GM19025 (cell line): ENCODE measurements at regions not wholly inside any gene's neighbourhood (a gene's known extent, or its start where the extent isn't known, plus 50 kb on each side); places are given as distances from the start of the nearest gene placed in this dataset.

ENCODE experiments used
- ATAC-seq: cut with Tn5 transposase; IDR thresholded peaks from one replicate; pipeline ENCODE4 v1.9.1; 2021; ENCODE audit warnings: mild to moderate bottlenecking, low read depth, moderate library complexity; ENCODE audit not compliant: unreplicated experiment

DNA sequence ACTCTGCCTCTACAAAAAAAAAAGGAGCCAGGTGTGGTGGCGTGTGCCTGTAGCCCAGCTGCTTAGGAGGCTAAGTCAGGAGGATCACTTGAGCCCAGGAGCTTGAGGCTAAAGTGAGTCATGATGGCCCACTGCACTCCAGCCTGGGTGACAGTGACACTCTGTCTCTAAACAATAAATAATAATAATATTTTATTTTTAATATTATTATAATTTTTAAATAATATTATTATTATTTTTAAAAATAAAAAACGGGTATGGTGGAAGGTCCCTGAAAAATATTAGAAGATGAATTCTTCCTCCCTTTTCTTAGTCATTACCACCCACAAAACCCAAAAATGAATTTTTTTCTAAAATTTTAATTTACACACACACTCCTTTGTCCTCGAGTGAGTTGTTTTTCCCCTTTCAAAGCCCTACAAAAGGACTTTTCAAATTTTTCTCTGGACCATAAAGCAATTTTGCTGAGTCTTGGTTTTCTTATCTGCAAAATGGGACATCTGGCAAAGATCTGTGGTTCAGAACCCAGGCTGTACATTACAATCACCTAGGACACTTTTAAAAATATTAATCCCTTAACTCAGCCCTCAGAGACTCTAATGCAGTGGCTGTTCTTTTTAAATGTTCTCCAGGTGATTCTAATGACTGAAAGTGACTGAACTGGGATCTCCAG lies 174.0 kb upstream of the NEBL start:
- ATAC-seq: no peak

DNA sequence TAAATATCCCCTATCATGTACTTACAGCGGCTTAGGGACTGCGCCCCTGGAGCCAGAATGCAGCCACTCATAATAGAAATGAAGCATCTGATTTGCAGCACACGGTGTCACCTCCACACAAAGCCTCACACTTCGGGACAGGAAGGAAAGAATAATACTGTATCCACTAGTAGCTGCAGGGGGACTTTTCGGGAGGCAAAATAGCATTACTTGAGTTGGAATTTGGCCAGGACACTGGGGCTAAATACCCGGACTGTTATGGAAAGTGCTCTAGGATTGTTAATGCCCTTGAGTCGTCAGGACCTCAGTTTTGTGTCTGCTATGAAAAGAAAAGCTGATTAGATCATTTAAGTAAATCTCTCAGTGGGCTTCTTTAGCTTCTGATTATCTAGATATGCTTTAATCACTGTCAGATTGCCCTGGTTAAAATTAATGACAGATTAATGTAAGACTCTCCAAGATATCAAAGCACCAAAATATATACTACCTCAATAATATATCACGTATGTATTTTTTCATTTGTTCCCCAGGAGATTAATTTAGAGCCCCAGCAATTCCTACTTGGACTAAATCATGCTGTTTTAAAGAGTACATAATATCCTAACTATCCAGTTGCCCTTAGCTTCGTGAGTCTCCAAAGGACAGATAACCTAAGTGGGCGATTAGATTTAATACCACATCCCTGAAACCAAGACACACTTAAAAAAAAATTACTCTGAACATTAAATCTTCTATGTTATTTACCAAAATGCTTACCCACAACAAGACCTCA lies 173.0 kb upstream of the NEBL start:
- no peak for ATAC-seq

DNA sequence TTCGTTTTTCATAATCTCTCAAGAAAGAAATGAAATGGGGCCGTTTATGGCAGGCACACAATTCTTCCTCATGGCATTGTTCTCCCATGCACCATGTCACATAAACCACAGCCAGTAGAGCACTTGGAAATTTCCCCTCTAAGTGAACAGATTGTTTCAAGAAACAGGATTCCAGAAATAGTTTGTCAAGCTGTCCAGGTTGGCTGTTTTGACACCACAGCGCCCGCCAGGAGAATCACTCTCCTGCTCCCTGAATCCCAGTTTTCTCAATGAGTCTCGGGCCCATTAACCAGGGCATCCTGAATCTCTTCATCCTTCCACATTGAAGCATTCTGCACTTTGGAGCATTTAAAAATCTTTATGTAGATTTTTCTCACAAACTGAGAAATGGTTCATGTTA lies 172.2 kb upstream of the NEBL start:
- ATAC-seq: no peak

DNA sequence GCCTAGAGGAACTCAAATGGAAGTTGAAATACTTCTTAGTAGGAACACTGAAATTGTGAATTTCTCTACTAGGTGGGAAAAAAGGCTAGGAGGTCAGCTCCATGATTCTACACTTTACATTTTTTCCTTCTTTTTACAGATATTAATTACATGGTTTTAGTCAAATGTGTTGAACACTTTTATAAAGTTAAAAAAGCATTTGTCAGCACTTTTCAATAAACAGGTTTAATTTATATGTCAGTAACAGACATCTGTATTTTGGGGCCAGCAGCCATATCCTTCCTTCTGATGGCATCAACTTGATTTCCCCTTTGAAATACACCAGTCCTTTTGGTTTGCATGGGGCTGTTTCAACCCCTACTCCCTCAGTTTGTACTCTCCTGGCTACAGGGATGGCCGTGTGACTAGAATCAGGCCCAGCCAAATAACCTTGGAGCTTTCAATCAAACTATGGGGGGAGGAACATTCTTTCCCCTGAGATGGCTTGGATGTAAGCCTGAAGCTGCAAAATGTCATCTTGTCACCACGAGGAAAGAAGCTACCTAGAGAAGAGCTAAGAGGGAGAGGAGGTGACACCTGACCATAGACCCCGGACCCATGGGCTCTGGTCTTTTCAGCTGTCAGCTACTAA lies 171.0 kb upstream of the NEBL start:
- ATAC-seq: no peak

GRCh38 chr10:21065621-21066248 lies 168.6 kb upstream of the NEBL start:
- no peak for ATAC-seq

DNA sequence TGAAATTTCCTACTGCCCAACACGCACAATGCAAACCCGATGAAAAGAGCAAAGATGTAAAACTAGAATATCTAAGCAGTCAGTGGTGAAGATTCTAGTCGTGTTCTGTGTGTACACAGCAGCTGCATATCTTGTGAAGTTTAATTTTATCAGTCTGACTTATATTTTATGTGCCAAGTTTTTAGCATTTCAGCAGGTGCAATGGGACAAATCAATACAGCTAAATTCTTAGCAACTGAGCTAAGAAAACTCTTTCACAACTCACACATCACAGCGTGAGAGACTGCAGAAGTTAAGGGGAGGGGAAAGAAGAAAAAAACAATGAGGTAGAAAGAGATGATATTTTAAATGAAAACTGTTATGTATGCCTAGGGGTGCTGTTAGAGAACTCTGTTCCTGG lies 164.9 kb upstream of the NEBL start:
- ATAC-seq: no peak

GRCh38 chr10:21061184-21061583 lies 164.1 kb upstream of the NEBL start:
- ATAC-seq: no peak

DNA sequence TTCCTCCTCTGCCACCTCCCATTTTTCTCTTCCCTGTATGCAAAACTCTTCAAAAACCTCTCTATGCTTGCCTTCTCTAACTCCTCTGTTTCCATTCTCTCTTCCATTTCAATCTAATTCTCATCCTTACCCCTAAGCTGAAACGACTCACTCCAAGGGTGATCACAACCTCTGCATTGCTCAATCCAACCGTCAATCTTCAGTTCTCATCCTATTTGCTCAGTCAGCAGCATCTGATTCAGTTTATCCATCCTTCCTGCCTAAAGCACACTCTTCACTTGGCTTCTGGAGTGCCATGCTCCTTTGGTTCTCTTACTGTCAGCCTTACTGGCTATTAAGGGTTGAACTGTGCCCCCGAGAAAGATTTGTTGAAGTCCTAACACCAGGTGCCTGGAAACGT lies 163.5 kb upstream of the NEBL start:
- ATAC-seq: no peak

- no peak for ATAC-seq
These were observed 160.9 kb upstream of the NEBL start for GRCh38 chr10:21057989-21058388.

GRCh38 chr10:21057436-21057835 lies 160.3 kb upstream of the NEBL start:
- no peak for ATAC-seq

DNA sequence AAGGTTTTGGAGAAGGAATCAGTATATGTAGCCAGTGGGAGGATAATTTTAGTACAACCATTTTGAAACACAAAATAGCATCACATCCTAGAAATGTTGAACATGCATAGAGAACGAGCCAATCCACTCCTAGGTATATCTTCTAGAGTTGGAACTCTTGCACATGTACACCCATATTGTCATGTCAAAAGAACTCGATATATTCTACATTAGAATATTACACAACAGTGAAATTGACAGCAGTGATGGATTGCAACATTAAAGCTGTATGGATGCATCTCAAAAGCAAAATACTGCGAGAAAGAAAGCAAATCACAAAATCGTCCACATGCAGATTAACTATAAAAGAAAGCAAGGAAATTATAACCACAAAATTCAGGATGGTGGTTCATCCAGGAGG lies 159.3 kb upstream of the NEBL start:
- no peak for ATAC-seq

GRCh38 chr10:21055339-21056135 lies 158.4 kb upstream of the NEBL start:
- ATAC-seq: no peak

DNA sequence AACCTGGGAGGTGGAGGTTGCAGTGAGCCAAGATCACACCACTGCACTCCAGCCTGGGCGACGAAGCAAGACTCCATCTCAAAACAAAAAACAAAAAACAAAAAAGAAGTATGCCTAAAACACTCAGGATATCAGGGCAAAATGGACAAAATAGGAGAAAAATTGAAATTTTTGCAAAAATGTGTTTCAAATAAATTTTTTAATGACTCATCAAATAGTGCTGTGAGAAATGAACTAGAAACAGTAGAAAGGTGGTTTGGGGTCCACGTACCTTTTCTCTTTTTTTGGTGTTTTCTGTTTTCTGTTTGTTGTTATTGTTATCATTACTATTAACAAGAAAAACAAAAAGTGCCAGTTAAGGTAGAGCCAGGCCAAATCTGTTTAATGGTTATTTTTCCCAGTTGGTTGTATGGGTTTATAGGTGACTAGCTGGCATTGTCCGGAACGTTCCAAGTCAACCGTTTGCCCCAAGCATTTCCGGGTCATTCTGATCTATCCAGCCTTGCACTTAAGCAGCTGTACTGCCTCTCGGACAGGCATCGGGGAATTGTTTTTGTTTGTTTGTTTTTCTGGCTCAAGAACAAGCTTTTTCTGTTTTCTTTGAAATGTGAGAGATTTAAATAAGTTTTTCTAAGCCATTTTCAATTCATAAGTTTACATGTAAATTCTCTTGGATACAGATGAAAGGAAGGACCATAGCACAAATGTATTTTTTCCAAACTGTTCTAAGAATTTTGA lies 157.0 kb upstream of the NEBL start:
- no peak for ATAC-seq

GRCh38 chr10:21052709-21053104 lies 155.6 kb upstream of the NEBL start:
- no peak for ATAC-seq

GRCh38 chr10:21052072-21052708 lies 155.1 kb upstream of the NEBL start:
- no peak for ATAC-seq

- no peak for ATAC-seq
These were observed 152.4 kb upstream of the NEBL start for GRCh38 chr10:21049482-21049881.

- no peak for ATAC-seq
These were observed 151.0 kb upstream of the NEBL start for GRCh38 chr10:21048068-21048467.

DNA sequence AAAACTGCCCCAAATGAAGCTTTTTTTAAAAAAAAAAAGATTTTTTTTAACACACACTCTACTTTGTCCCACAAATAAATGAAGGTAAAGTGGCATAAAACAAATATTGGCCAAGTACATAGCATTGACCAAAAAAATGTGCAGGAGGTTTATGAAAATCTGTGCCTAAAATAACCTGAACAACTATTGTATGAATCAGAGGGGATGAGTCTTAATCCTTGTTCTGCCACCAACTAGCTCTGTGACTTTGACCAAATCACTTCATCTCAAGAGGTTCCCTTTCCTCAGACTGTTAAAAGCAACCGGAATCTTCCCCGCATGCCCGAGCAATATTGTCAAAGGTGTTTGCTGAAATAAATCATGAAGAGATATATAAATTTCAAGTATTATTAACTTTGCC lies 150.4 kb upstream of the NEBL start:
- ATAC-seq: no peak

- ATAC-seq: no peak
These were observed 150.0 kb upstream of the NEBL start for GRCh38 chr10:21047096-21047495.
